A549 (cell line): ENCODE measurements at regions not wholly inside any gene's neighbourhood (a gene's known extent, or its start where the extent isn't known, plus 50 kb on each side); places are given as distances from the start of the nearest gene placed in this dataset.

ENCODE experiments used
- ATAC-seq, 2 experiments: fragments of 200-7000 bp in 1 of 2; fragments of >200 bp in 1 of 2; cut with Nextera tagmentation in 1 of 2; cut with Tn5 transposase in 1 of 2; 3 replicates each; pipeline versions ENCODE4 v1.8.0 to v1.9.1; 2018 to 2020; ENCODE audit warnings: mild to moderate bottlenecking in 1 of 2, moderate library complexity in 1 of 2
- CTCF ChIA-PET: fragments of 300-600 bp; sonication (Branson Sonifier 250); formaldehyde crosslinking; extraction: SDS; loops from one replicate; lab custom pipeline; 2021; ENCODE audit warnings: antibody characterized with exemption, inconsistent platforms; lab: Yijun Ruan, JAX
- POLR2A ChIA-PET: fragments of 350-600 bp; formaldehyde crosslinking; extraction: SDS; loops from one replicate; lab custom pipeline; 2021; ENCODE audit warnings: antibody characterized with exemption, inconsistent platforms; lab: Yijun Ruan, JAX
- DNase-seq, 2 experiments: peaks; one replicate each; pipeline versions ENCODE4 v3.0.0 to v3.0.0-alpha.2; 2011 to 2016; ENCODE audit warnings: low read depth in 1 of 2, low spot score in 1 of 2
- FAIRE-seq: peaks from 2 replicates; lab custom pipeline; 2011; peaks lifted over from hg19 to GRCh38; lab: Jason Lieb, UNC
- H3K27ac ChIP-seq, 2 experiments: fragments of >200 bp; sonication (Bioruptor Twin); formaldehyde crosslinking; 3 replicates each; pipeline ENCODE4 v1.5.1; 2016 to 2017
- H3K4me1 ChIP-seq: fragments of >200 bp; sonication (Bioruptor Twin); formaldehyde crosslinking; 3 replicates; pipeline ENCODE4 v1.6.1; 2016
- H3K4me2 ChIP-seq: fragments of >200 bp; sonication (Bioruptor Twin); formaldehyde crosslinking; 3 replicates; pipeline ENCODE4 v1.6.1; 2016
- H3K4me3 ChIP-seq: fragments of >200 bp; sonication (Bioruptor Twin); formaldehyde crosslinking; 3 replicates; pipeline ENCODE4 v1.5.1; 2016
- H3K9me3 ChIP-seq: fragments of >200 bp; sonication (Bioruptor Twin); formaldehyde crosslinking; 3 replicates; pipeline ENCODE4 v1.6.1; 2016
- ATOH8 ChIP-seq: fragments of 250-450 bp; sonication (Bioruptor Pico); IDR thresholded peaks from 2 replicates; pipeline ENCODE4 v1.5.0; 2020; ENCODE audit warnings: low read depth, mild to moderate bottlenecking, moderate library complexity
- CBX8 ChIP-seq: fragments of 200-600 bp; sonication (generic); IDR thresholded peaks from 2 replicates; pipeline ENCODE4 v1.6.1; 2016
- CHD4 ChIP-seq: fragments of 200-600 bp; sonication (generic); IDR thresholded peaks from 2 replicates; pipeline ENCODE4 v1.6.1; 2016; ENCODE audit warnings: antibody characterized with exemption, mild to moderate bottlenecking, borderline replicate concordance
- EHMT2 ChIP-seq: fragments of 200-600 bp; sonication (generic); IDR thresholded peaks from 2 replicates; pipeline ENCODE4 v1.6.1; 2016; ENCODE audit warnings: antibody characterized with exemption, low read depth, mild to moderate bottlenecking, moderate library complexity
- ELK1 ChIP-seq: fragments of 150-350 bp; IDR thresholded peaks from 2 replicates; pipeline ENCODE4 v1.6.1; 2014; ENCODE audit warnings: low read depth, mild to moderate bottlenecking, low read length
- EP300 ChIP-seq, 2 experiments: fragments of >200 bp; sonication (Bioruptor Twin); formaldehyde crosslinking; IDR thresholded peaks; 2 replicates in 1 of 2; 3 replicates in 1 of 2; pipeline ENCODE4 v1.6.1; 2016 to 2017
- FOSB ChIP-seq: fragments of 250-450 bp; sonication (Bioruptor Pico); IDR thresholded peaks from 2 replicates; pipeline ENCODE4 v1.5.0; 2020; ENCODE audit warnings: mild to moderate bottlenecking, moderate library complexity
- FOSL2 ChIP-seq, 2 experiments: fragments of 450-650 bp in 1 of 2; fragments of >200 bp in 1 of 2; sonication (Bioruptor Twin) in 1 of 2; formaldehyde crosslinking; IDR thresholded peaks; 2 replicates each; pipeline versions ENCODE4 v1.5.0 to v1.6.1; 2016 to 2020; ENCODE audit warnings: mild to moderate bottlenecking in 1 of 2, moderate library complexity in 1 of 2
- HDAC2 ChIP-seq: fragments of 200-600 bp; sonication (generic); IDR thresholded peaks from 2 replicates; pipeline ENCODE4 v1.6.1; 2016
- HOXA7 ChIP-seq: fragments of 250-450 bp; sonication (Bioruptor Pico); IDR thresholded peaks from 2 replicates; pipeline ENCODE4 v1.5.0; 2020; ENCODE audit warnings: mild to moderate bottlenecking, moderate library complexity
- JUNB ChIP-seq: fragments of >200 bp; sonication (Bioruptor Twin); formaldehyde crosslinking; IDR thresholded peaks from 2 replicates; pipeline ENCODE4 v1.6.1; 2016
- MYC ChIP-seq: IDR thresholded peaks from 2 replicates; pipeline ENCODE4 v1.6.1; 2012; ENCODE audit warnings: mild to moderate bottlenecking, inconsistent platforms, low read length, improper control_type of control experiment, borderline replicate concordance
- NR3C1 ChIP-seq: fragments of >200 bp; sonication (Bioruptor Twin); formaldehyde crosslinking; IDR thresholded peaks from 3 replicates; pipeline ENCODE4 v1.6.1; 2017
- PBX3 ChIP-seq: IDR thresholded peaks from 2 replicates; pipeline ENCODE4 v1.6.1; 2012
- PHF8 ChIP-seq: fragments of 200-600 bp; sonication (generic); IDR thresholded peaks from 2 replicates; pipeline ENCODE4 v1.6.1; 2016; ENCODE audit warnings: low read depth, mild to moderate bottlenecking, antibody characterized with exemption, moderate library complexity, borderline replicate concordance
- POLR2A ChIP-seq: IDR thresholded peaks from 2 replicates; pipeline ENCODE4 v1.6.1; 2012; ENCODE audit warnings: mild to moderate bottlenecking, low read length
- RCOR1 ChIP-seq: fragments of 150-350 bp; IDR thresholded peaks from 2 replicates; pipeline ENCODE4 v1.6.1; 2014; ENCODE audit warnings: antibody characterized with exemption, low read length, low read depth
- TFCP2L1 ChIP-seq: fragments of 250-450 bp; sonication (Bioruptor Pico); IDR thresholded peaks from 2 replicates; pipeline ENCODE4 v1.5.0; 2021; ENCODE audit warnings: mild to moderate bottlenecking
- ZFP36 ChIP-seq: fragments of 450-650 bp; IDR thresholded peaks from 2 replicates; pipeline ENCODE4 v1.6.1; 2014; ENCODE audit warnings: borderline replicate concordance; ENCODE audit not compliant: partially characterized antibody
- WGBS: methylation state at CpG from one replicate; pipeline ENCODE4 v1.1.6; 2017; ENCODE audit errors: missing lambda C conversion rate; 5-methylcytosine and 5-hydroxymethylcytosine counted together
- TF ChIP-seq, protein P1 (sequence below): IDR thresholded peaks from 2 replicates; pipeline ENCODE4 v1.6.1; 2012
- TF ChIP-seq, protein P2 (sequence below): IDR thresholded peaks from 2 replicates; pipeline ENCODE4 v1.6.1; 2012; ENCODE audit warnings: low read depth, borderline replicate concordance
- TF ChIP-seq, protein P3 (sequence below): fragments of >200 bp; sonication (Bioruptor Twin); formaldehyde crosslinking; IDR thresholded peaks from 3 replicates; pipeline ENCODE4 v1.5.1; 2016
- TF ChIP-seq, protein P4 (sequence below): fragments of >200 bp; sonication (Bioruptor Twin); formaldehyde crosslinking; IDR thresholded peaks from 2 replicates; pipeline ENCODE4 v1.6.1; 2016

GRCh38 chr2:239587841-239588240 is 187.0 kb upstream of the HDAC4 start:
- CTCF ChIA-PET = no interaction called here
- no peak for DNase-seq
- FAIRE-seq = no peak
- no peak for TF ChIP-seq HDAC2
- TF ChIP-seq MYC = no peak
- TF ChIP-seq ELK1 = no peak
- TF ChIP-seq, protein P1, sequence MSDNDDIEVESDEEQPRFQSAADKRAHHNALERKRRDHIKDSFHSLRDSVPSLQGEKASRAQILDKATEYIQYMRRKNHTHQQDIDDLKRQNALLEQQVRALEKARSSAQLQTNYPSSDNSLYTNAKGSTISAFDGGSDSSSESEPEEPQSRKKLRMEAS = no peak
- no peak for TF ChIP-seq NR3C1
- TF ChIP-seq, protein P2, sequence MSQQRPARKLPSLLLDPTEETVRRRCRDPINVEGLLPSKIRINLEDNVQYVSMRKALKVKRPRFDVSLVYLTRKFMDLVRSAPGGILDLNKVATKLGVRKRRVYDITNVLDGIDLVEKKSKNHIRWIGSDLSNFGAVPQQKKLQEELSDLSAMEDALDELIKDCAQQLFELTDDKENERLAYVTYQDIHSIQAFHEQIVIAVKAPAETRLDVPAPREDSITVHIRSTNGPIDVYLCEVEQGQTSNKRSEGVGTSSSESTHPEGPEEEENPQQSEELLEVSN = no peak
- TF ChIP-seq ATOH8 (CRISPR knock-in tag) = no peak
- no peak for TF ChIP-seq POLR2A
- TF ChIP-seq ZFP36 = no peak
- no peak for TF ChIP-seq PBX3
- H3K4me2 ChIP-seq = no peak overlapping the region
- H3K4me3 ChIP-seq = no peak overlapping the region
- ATAC-seq = no peak
- WGBS = 53% methylated on average over 13 of the region's 14 CpGs
- 0 out of 3 replicates have a peak, but pooled peaks cover 4% of the 10 kb centered on the region for H3K9me3 ChIP-seq
- POLR2A ChIA-PET = no interaction called here
- no peaks in the 10 kb centered on the region for H3K4me1 ChIP-seq
- H3K27ac ChIP-seq = no peak overlapping the region

- Histone ChIP-seq H3K27ac (no peak overlapping the region), H3K4me3 (no peak overlapping the region), H3K4me1 (no peaks in the 10 kb centered on the region), H3K4me2 (no peak overlapping the region), H3K9me3 (0 out of 3 replicates have a peak, but pooled peaks cover 4% of the 10 kb centered on the region)
- DNase-seq = no peak
- CTCF ChIA-PET = no interaction called here
- 73% methylated on average over 12 of the region's 16 CpGs for WGBS
- TF ChIP-seq ATOH8 (CRISPR knock-in tag) (no peak), HOXA7 (CRISPR knock-in tag) (no peak), FOSL2 (IDR thresholded peaks at IDR 0.05) (no peak), FOSL2 (CRISPR knock-in tag; IDR thresholded peaks at IDR 0.05) (no peak), TFCP2L1 (CRISPR knock-in tag) (no peak), FOSB (CRISPR knock-in tag) (no peak), EP300 (IDR thresholded peaks at IDR 0.05) (no peak), CHD4 (no peak), RCOR1 (no peak)
- TF ChIP-seq, all 56 proteins: peak for 0
- POLR2A ChIA-PET = no interaction called here
- no peak for FAIRE-seq
- ATAC-seq = no peak
Observed at GRCh38 chr2:239587311-239587731, 186.5 kb upstream of the HDAC4 start.

- Histone ChIP-seq H3K27ac (no peak overlapping the region), H3K9me3 (0 out of 3 replicates have a peak, but pooled peaks cover under 1% of the 10 kb centered on the region), H3K4me1 (no peaks in the 10 kb centered on the region), H3K4me3 (no peak overlapping the region), H3K4me2 (no peak overlapping the region)
- 75% methylated on average over 16 of the region's 22 CpGs for WGBS
- no peak for FAIRE-seq
- ChIA-PET POLR2A (no interaction called here), CTCF (interaction anchor here (0.5 kb wide), 1 partner anchor 19 kb away, joined by 3 read pairs; no protein-coding TSS in a partner anchor)
- no peak for DNase-seq
- no peak for ATAC-seq
- TF ChIP-seq, protein P3, sequence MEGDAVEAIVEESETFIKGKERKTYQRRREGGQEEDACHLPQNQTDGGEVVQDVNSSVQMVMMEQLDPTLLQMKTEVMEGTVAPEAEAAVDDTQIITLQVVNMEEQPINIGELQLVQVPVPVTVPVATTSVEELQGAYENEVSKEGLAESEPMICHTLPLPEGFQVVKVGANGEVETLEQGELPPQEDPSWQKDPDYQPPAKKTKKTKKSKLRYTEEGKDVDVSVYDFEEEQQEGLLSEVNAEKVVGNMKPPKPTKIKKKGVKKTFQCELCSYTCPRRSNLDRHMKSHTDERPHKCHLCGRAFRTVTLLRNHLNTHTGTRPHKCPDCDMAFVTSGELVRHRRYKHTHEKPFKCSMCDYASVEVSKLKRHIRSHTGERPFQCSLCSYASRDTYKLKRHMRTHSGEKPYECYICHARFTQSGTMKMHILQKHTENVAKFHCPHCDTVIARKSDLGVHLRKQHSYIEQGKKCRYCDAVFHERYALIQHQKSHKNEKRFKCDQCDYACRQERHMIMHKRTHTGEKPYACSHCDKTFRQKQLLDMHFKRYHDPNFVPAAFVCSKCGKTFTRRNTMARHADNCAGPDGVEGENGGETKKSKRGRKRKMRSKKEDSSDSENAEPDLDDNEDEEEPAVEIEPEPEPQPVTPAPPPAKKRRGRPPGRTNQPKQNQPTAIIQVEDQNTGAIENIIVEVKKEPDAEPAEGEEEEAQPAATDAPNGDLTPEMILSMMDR = no peak
- TF ChIP-seq PHF8 = no peak
- TF ChIP-seq HOXA7 (CRISPR knock-in tag) = no peak
- TF ChIP-seq EHMT2 = no peak
- TF ChIP-seq, protein P4, sequence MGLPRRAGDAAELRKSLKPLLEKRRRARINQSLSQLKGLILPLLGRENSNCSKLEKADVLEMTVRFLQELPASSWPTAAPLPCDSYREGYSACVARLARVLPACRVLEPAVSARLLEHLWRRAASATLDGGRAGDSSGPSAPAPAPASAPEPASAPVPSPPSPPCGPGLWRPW = no peak
- TF ChIP-seq JUNB = no peak
- no peak for TF ChIP-seq CBX8
- TF ChIP-seq PBX3 = no peak
- TF ChIP-seq, all 56 proteins: peak for 0
Observed at GRCh38 chr2:239586651-239587310, 186.0 kb upstream of the HDAC4 start.
